GM21576 (cell line): ENCODE measurements at regions not wholly inside any gene's neighbourhood (a gene's known extent, or its start where the extent isn't known, plus 50 kb on each side); places are given as distances from the start of the nearest gene placed in this dataset.

Source experiments
- ATAC-seq: cut with Tn5 transposase; IDR thresholded peaks from one replicate; pipeline ENCODE4 v1.9.1; 2021; ENCODE audit warnings: mild to moderate bottlenecking, moderate library complexity; ENCODE audit not compliant: unreplicated experiment

- no peak for ATAC-seq
These were observed 77.5 kb downstream of the RPLP1 start for GRCh38 chr15:69529961-69530633.

- ATAC-seq, result no peak
These were observed 78.5 kb downstream of the RPLP1 start for GRCh38 chr15:69530991-69531664.

- ATAC-seq, result no peak
These were observed 79.0 kb downstream of the RPLP1 start for GRCh38 chr15:69531665-69532027.

- ATAC-seq, result no peak
These were observed 79.4 kb downstream of the RPLP1 start for GRCh38 chr15:69532066-69532465.

- no peak for ATAC-seq
These were observed 80.2 kb downstream of the RPLP1 start for GRCh38 chr15:69532856-69533255.

GRCh38 chr15:69533522-69533921 lies 80.9 kb downstream of the RPLP1 start:
- no peak for ATAC-seq

GRCh38 chr15:69535101-69535638 lies 82.6 kb downstream of the RPLP1 start:
- no peak for ATAC-seq

- ATAC-seq, result no peak
These were observed 83.4 kb downstream of the RPLP1 start for GRCh38 chr15:69535998-69536397.

GRCh38 chr15:69536726-69537512 lies 84.3 kb downstream of the RPLP1 start:
- no peak for ATAC-seq

- no peak for ATAC-seq
These were observed 85.3 kb downstream of the RPLP1 start for GRCh38 chr15:69537901-69538300.

- no peak for ATAC-seq
These were observed 85.8 kb downstream of the RPLP1 start for GRCh38 chr15:69538379-69538778.

- ATAC-seq, result no peak
These were observed 86.7 kb downstream of the RPLP1 start for GRCh38 chr15:69539345-69539744.

GRCh38 chr15:69540622-69541021 lies 88.0 kb downstream of the RPLP1 start:
- ATAC-seq, result no peak

GRCh38 chr15:69542028-69542427 lies 89.4 kb downstream of the RPLP1 start:
- no peak for ATAC-seq

GRCh38 chr15:69543681-69544364 lies 91.2 kb downstream of the RPLP1 start:
- ATAC-seq, result no peak

GRCh38 chr15:69544365-69545113 lies 91.9 kb downstream of the RPLP1 start:
- ATAC-seq, result no peak

GRCh38 chr15:69546182-69546581 lies 93.6 kb downstream of the RPLP1 start:
- ATAC-seq, result no peak

GRCh38 chr15:69548395-69549180 lies 96.0 kb downstream of the RPLP1 start:
- ATAC-seq, result no peak

- no peak for ATAC-seq
These were observed 98.9 kb downstream of the RPLP1 start for GRCh38 chr15:69551391-69552056.
